Stomach (tissue), 8 donors: ENCODE measurements at regions not wholly inside any gene's neighbourhood (a gene's known extent, or its start where the extent isn't known, plus 50 kb on each side); places are given as distances from the start of the nearest gene placed in this dataset.

Experiments
- DNase-seq, 2 donors: peaks; one replicate each; pipeline versions ENCODE4 v3.0.0 to v3.0.0-alpha.2; 2013 to 2019
- H3K27ac ChIP-seq, 5 donors: fragments of 200-600 bp in 4 of 5; sonication (generic) in 4 of 5; one replicate each; pipeline ENCODE4 v1.5.1; 2013 to 2019; ENCODE audit warnings: mild to moderate bottlenecking in 1 of 5, moderate library complexity in 1 of 5
- H3K27me3 ChIP-seq, 3 donors: fragments of 200-600 bp; sonication (generic); one replicate each; pipeline ENCODE4 v1.5.1; 2017 to 2019; ENCODE audit warnings: mixed run types in 1 of 3
- H3K36me3 ChIP-seq, 4 donors: fragments of 200-600 bp; sonication (generic); 1 replicate in 3 of 4; 2 replicates in 1 of 4; pipeline ENCODE4 v1.5.1; 2016 to 2019
- H3K4me1 ChIP-seq, 4 donors: fragments of 200-600 bp; sonication (generic); one replicate each; pipeline ENCODE4 v1.5.1; 2016 to 2019
- H3K4me3 ChIP-seq, 4 donors: fragments of 200-600 bp; sonication (generic) in 3 of 4; one replicate each; pipeline ENCODE4 v1.5.1; 2016 to 2019; ENCODE audit warnings: mild to moderate bottlenecking in 1 of 4
- H3K9me3 ChIP-seq, 4 donors: fragments of 200-600 bp; sonication (generic); one replicate each; pipeline ENCODE4 v1.5.1; 2016 to 2019
- EP300 ChIP-seq: sonication (generic); formaldehyde crosslinking; IDR thresholded peaks from one replicate; pipeline ENCODE4 v1.6.1; 2017; ENCODE audit warnings: antibody characterized with exemption
- POLR2A ChIP-seq, 4 donors: fragments of 450-650 bp; IDR thresholded peaks; one replicate each; pipeline ENCODE4 v1.6.1; 2016; ENCODE audit warnings: antibody characterized with exemption in 4 of 4, control low read depth in 2 of 4, mild to moderate bottlenecking in 1 of 4, moderate library complexity in 1 of 4
- POLR2AphosphoS5 ChIP-seq, 3 donors: sonication (generic); formaldehyde crosslinking; IDR thresholded peaks; one replicate each; pipeline ENCODE4 v1.6.1; 2016; ENCODE audit warnings: antibody characterized with exemption in 3 of 3
- WGBS, 5 donors: extraction: QIAGEN DNeasy Blood & Tissue Kit in 3 of 5; methylation state at CpG; one replicate each; pipeline versions ENCODE4 v1.1.5 to v1.1.7; 2013 to 2018; 5-methylcytosine and 5-hydroxymethylcytosine counted together
- intact Hi-C: fragments of 100-400 bp; cut with DNase I; formaldehyde crosslinking; loops from one replicate; pipeline ENCODE4 v1.15.1; 2023; ENCODE audit warnings: low total_unique reads
- TF ChIP-seq, protein P1 (sequence below), 7 experiments: fragments of 450-650 bp in 4 of 7; fragments of 200-600 bp in 3 of 7; sonication (generic) in 3 of 7; IDR thresholded peaks; one replicate each; pipeline ENCODE4 v1.5.1; 2016 to 2019; ENCODE audit warnings: antibody characterized with exemption in 7 of 7, control low read depth in 2 of 7, mild to moderate bottlenecking in 1 of 7
- donor health status: healthy with polysubstance abuse.
- donor health status: Bipolar disorder and iron deficiency.
- donor health status: healthy.

- no peaks in the 10 kb centered on the region for H3K9me3 ChIP-seq
- intact Hi-C loops = no loop called here
- TF ChIP-seq POLR2AphosphoS5 (IDR thresholded peaks at IDR 0.05) (peak in 2 of 3 donors; percentile 52 to 77), POLR2A (IDR thresholded peaks at IDR 0.05) (no peak), EP300 (no peak)
- TF ChIP-seq, protein P1, sequence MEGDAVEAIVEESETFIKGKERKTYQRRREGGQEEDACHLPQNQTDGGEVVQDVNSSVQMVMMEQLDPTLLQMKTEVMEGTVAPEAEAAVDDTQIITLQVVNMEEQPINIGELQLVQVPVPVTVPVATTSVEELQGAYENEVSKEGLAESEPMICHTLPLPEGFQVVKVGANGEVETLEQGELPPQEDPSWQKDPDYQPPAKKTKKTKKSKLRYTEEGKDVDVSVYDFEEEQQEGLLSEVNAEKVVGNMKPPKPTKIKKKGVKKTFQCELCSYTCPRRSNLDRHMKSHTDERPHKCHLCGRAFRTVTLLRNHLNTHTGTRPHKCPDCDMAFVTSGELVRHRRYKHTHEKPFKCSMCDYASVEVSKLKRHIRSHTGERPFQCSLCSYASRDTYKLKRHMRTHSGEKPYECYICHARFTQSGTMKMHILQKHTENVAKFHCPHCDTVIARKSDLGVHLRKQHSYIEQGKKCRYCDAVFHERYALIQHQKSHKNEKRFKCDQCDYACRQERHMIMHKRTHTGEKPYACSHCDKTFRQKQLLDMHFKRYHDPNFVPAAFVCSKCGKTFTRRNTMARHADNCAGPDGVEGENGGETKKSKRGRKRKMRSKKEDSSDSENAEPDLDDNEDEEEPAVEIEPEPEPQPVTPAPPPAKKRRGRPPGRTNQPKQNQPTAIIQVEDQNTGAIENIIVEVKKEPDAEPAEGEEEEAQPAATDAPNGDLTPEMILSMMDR (IDR thresholded peaks at IDR 0.05) = no peak
- 32 to 47% (median 43%) methylated on average over 3 of the region's 3 CpGs for whole genome bisulfite sequencing, 5 donors
- H3K36me3 ChIP-seq = no peaks in the 10 kb centered on the region
- peaks cover 0 to 12% (median under 1%) of the 10 kb centered on the region in 4 donors for H3K4me1 ChIP-seq
- H3K4me3 ChIP-seq = no peak overlapping the region
- H3K27ac ChIP-seq = peak overlapping the region in 3 of 5 donors; percentile 59 to 68 (median 63)
- DNase-seq = peak; percentile 37 to 78
- H3K27me3 ChIP-seq = no peaks in the 10 kb centered on the region
Observed at GRCh38 chr2:145692971-145693478, 1173.1 kb upstream of the ZEB2 start.

DNA sequence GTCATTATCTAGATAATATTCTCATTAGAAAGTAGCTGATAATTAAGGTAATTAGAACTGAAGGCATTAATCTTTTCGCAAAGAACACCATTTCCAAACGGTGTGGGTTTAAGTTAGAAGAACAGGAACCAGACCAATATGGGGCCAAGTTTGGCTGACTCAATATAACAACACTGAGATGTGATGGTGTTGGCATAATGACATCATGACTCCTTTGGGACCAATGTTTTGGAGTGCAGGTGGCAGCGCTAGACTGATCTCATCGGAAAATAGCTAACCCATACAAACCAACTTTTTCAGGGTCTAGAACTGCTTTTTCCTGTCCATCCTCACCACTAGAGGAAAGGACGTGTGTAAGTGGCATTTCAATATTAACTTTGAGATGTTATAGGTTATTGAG is 1171.7 kb upstream of the ZEB2 start:
- Histone ChIP-seq H3K36me3 (no peaks in the 10 kb centered on the region), H3K9me3 (no peaks in the 10 kb centered on the region), H3K27ac (no peak overlapping the region), H3K4me3 (no peak overlapping the region), H3K27me3 (no peaks in the 10 kb centered on the region), H3K4me1 (peaks cover 0 to 26% (median 7%) of the 10 kb centered on the region in 4 donors)
- intact Hi-C loops = no loop called here
- TF ChIP-seq EP300 = no peak
- no peak for TF ChIP-seq POLR2A (IDR thresholded peaks at IDR 0.05)
- TF ChIP-seq, protein P1 (IDR thresholded peaks at IDR 0.05) = no peak
- no peak for DNase-seq
- 89 to 95% (median 93%) methylated on average over 5 of the region's 5 CpGs for WGBS, 5 donors

GRCh38 chr2:145690183-145690778 is 1170.4 kb upstream of the ZEB2 start:
- Histone ChIP-seq H3K4me1 (peaks cover 0 to 31% (median 8%) of the 10 kb centered on the region in 4 donors), H3K27me3 (no peaks in the 10 kb centered on the region), H3K27ac (no peak overlapping the region), H3K36me3 (no peaks in the 10 kb centered on the region), H3K4me3 (no peak overlapping the region), H3K9me3 (no peaks in the 10 kb centered on the region)
- no peak for DNase-seq
- intact Hi-C loops = no loop called here
- 44 to 69% (median 66%) methylated on average over 5 of the region's 5 CpGs for WGBS, 5 donors
- TF ChIP-seq, protein P1 (IDR thresholded peaks at IDR 0.05) = no peak

DNA sequence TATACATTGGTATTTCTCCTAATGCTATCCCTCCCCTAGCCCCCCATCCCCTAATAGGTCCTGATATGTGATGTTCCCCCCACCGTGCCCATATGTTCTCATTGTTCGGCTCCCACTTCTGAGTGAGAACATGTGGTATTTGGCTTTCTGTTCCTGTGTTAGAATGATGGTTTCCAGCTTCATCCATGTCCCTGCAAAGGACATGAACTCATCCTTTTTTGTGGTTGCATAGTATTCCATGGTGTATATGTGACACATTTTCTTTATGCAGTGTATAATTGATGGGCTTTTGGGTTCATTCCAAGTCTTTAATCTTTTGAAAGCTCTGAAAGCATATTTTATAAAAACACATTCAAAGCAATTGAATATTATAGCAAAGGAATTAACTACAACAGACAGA is 1169.4 kb upstream of the ZEB2 start:
- Histone ChIP-seq H3K27me3 (no peaks in the 10 kb centered on the region), H3K4me1 (peaks cover 0 to 31% (median 8%) of the 10 kb centered on the region in 4 donors), H3K27ac (no peak overlapping the region), H3K36me3 (no peaks in the 10 kb centered on the region), H3K9me3 (no peaks in the 10 kb centered on the region), H3K4me3 (no peak overlapping the region)
- no peak for DNase-seq
- WGBS, 5 donors = 94 to 100% (median 95%) methylated on average over 2 of the region's 2 CpGs
- intact Hi-C loops = no loop called here
- no peak for TF ChIP-seq POLR2AphosphoS5 (IDR thresholded peaks at IDR 0.05)
- TF ChIP-seq, protein P1 (IDR thresholded peaks at IDR 0.05) = no peak
- TF ChIP-seq POLR2A (IDR thresholded peaks at IDR 0.05) = no peak
- no peak for TF ChIP-seq EP300
